ENCODE measurements at regions not wholly inside any gene's neighbourhood (a gene's known extent, or its start where the extent isn't known, plus 50 kb on each side); places are given as distances from the start of the nearest gene placed in this dataset.

GRCh38 chr5:162503796-162504195, 436.2 kb downstream of the GABRG2 start:
- 76 to 86% (median 82%) methylated on average over 3 of the region's 3 CpGs for WGBS, 3 donors
- H3K27me3 ChIP-seq = no peaks in the 10 kb centered on the region
- intact Hi-C loops (cut with DNase I) = no loop called here
- H3K36me3 ChIP-seq = no peaks in the 10 kb centered on the region
- no peaks in the 10 kb centered on the region for H3K4me1 ChIP-seq (ENCODE audit: insufficient read depth)
- no peak overlapping the region for H3K27ac ChIP-seq
- TF ChIP-seq, protein P1, sequence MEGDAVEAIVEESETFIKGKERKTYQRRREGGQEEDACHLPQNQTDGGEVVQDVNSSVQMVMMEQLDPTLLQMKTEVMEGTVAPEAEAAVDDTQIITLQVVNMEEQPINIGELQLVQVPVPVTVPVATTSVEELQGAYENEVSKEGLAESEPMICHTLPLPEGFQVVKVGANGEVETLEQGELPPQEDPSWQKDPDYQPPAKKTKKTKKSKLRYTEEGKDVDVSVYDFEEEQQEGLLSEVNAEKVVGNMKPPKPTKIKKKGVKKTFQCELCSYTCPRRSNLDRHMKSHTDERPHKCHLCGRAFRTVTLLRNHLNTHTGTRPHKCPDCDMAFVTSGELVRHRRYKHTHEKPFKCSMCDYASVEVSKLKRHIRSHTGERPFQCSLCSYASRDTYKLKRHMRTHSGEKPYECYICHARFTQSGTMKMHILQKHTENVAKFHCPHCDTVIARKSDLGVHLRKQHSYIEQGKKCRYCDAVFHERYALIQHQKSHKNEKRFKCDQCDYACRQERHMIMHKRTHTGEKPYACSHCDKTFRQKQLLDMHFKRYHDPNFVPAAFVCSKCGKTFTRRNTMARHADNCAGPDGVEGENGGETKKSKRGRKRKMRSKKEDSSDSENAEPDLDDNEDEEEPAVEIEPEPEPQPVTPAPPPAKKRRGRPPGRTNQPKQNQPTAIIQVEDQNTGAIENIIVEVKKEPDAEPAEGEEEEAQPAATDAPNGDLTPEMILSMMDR (IDR thresholded peaks at IDR 0.05) = no peak
- TF ChIP-seq EP300 (IDR thresholded peaks at IDR 0.05) (no peak), POLR2A (IDR thresholded peaks at IDR 0.05) (no peak)
- H3K9me3 ChIP-seq = no peaks in the 10 kb centered on the region
- no peak for DNase-seq
- no peak overlapping the region for H3K4me3 ChIP-seq

DNA sequence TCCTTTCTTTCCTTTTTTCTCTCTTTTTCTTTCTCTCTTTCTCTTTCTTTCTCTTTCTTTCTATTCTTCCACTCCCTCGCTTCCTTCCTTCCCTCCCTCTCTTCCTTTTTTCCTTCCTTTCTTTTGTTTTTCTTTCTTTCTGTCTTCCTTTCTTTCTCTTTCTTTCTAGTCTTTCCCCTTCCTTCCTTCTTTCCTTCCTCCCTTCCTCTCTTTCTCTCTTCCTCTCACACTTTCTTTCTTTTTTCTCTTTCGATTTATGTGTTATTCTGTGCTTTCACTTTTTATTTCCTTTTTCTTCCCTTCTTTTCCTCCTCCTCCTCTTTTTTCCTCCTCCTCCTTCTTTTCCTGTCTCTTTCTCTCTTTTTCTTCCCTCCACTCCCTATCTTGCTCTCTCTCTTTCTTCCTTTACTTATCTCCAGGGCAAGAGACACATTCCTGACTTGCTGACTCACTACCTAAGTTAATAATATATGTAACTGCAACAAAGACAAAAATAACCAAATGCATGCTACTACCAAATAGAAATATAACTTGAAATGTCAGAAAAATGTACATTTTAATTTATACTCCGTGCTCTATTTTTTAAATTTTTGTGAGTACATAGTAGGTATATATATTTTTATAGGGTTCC, 445.5 kb downstream of the GABRG2 start:
- Histone ChIP-seq H3K27me3 (no peaks in the 10 kb centered on the region), H3K4me1 (ENCODE audit: insufficient read depth) (no peaks in the 10 kb centered on the region), H3K9me3 (no peaks in the 10 kb centered on the region), H3K27ac (no peak overlapping the region), H3K36me3 (no peaks in the 10 kb centered on the region), H3K4me3 (no peak overlapping the region)
- 67 to 78% (median 76%) methylated on average over 3 of the region's 3 CpGs for WGBS, 3 donors
- DNase-seq = no peak
- intact Hi-C loops (cut with DNase I) = no loop called here
- TF ChIP-seq, protein P1 (IDR thresholded peaks at IDR 0.05) = no peak
- TF ChIP-seq EP300 (IDR thresholded peaks at IDR 0.05) = no peak
- TF ChIP-seq POLR2A (IDR thresholded peaks at IDR 0.05) = no peak

DNA sequence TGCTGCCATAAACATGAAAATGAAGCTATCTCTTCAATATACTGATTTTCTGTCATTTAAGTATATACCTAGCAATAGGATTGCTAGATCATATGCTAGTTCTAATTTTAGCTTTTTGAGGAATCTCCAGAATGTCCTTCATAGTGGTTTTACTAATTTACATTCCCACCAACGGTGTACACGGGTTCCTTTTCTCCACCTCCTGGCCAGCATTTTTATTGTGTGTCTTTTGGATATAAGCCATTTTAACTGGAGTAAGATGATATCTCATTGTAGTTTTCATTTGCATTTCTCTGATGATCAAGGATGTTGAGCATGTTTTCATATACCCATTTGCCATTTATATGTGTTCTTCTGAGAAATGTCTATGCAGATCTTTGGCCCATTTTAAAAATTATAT, 446.5 kb downstream of the GABRG2 start:
- Histone ChIP-seq H3K4me3 (no peak overlapping the region), H3K9me3 (no peaks in the 10 kb centered on the region), H3K27me3 (no peaks in the 10 kb centered on the region), H3K36me3 (no peaks in the 10 kb centered on the region), H3K27ac (no peak overlapping the region), H3K4me1 (ENCODE audit: insufficient read depth) (no peaks in the 10 kb centered on the region)
- no peak for DNase-seq
- 62 to 82% (median 77%) methylated on average over 2 of the region's 2 CpGs for WGBS, 3 donors
- intact Hi-C loops (cut with DNase I) = no loop called here
- no peak for TF ChIP-seq POLR2A (IDR thresholded peaks at IDR 0.05)

DNA sequence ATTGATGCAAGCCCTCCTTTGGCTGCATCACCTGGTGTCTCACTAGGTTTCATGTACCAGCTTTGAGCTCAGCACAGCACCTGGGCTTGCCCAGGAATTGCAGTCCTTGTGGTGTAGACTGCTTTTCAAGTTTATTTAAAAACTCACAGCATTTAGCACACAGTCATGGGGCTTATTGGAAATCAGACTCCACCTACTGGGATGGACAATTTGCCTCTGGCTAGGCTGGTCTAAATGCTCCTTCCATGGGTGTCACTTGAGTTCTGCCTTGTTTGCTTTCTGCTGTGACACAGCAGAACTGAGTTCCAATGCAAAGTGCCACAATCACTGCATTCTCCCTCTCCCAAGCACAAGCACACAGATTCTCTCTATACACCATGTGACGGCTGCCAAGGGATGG, 453.3 kb downstream of the GABRG2 start:
- intact Hi-C loops (cut with DNase I) = no loop called here
- Histone ChIP-seq H3K9me3 (no peaks in the 10 kb centered on the region), H3K36me3 (no peaks in the 10 kb centered on the region), H3K27ac (no peak overlapping the region), H3K4me3 (no peak overlapping the region), H3K27me3 (no peaks in the 10 kb centered on the region), H3K4me1 (ENCODE audit: insufficient read depth) (no peaks in the 10 kb centered on the region)
- no peak for DNase-seq
- 79 to 87% (median 86%) methylated on average over 1 of the region's 1 CpG for WGBS, 3 donors
- TF ChIP-seq, protein P1 (IDR thresholded peaks at IDR 0.05) = no peak
- no peak for TF ChIP-seq POLR2A (IDR thresholded peaks at IDR 0.05)
- no peak for TF ChIP-seq EP300 (IDR thresholded peaks at IDR 0.05)

DNA sequence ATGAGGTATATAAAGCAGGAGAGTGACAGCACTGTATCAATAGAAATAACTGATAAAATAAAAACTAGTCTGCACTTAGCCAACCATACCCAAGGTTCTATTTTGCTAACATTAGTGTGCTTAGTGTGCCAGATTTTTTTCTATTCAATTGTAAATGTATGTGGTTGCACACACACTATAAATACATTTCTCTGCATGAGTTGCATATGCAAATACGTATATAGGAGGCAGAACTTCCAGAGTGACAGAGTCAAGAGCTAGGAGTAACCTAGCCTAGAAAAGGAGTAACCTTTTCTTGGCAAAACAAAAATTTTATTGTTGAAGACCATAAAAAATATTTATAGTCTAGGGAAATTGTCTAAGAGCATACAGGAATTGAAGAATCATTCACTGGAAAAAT, 461.6 kb downstream of the GABRG2 start:
- Histone ChIP-seq H3K36me3 (no peaks in the 10 kb centered on the region), H3K27ac (no peak overlapping the region), H3K4me1 (ENCODE audit: insufficient read depth) (no peaks in the 10 kb centered on the region), H3K4me3 (no peak overlapping the region), H3K9me3 (no peaks in the 10 kb centered on the region), H3K27me3 (no peaks in the 10 kb centered on the region)
- intact Hi-C loops (cut with DNase I) = no loop called here
- TF ChIP-seq POLR2A (IDR thresholded peaks at IDR 0.05) (no peak), EP300 (IDR thresholded peaks at IDR 0.05) (no peak)
- TF ChIP-seq, protein P1 (IDR thresholded peaks at IDR 0.05) = no peak
- WGBS, 3 donors = 43 to 62% (median 49%) methylated on average over 1 of the region's 1 CpG
- no peak for DNase-seq

Data from ovary (tissue), 7 donors.